PC-3 (cell line): ENCODE measurements at regions not wholly inside any gene's neighbourhood (a gene's known extent, or its start where the extent isn't known, plus 50 kb on each side); places are given as distances from the start of the nearest gene placed in this dataset.

Experiments
- ATAC-seq: fragments of 200-7000 bp; cut with Tn5 transposase; 2 replicates; pipeline ENCODE4 v1.9.1; 2020; ENCODE audit warnings: mild to moderate bottlenecking, moderate library complexity
- BruUV-seq: library from RNA; stranded (reverse); fragments of 400-500 nt; replicated peaks from 2 replicates; lab custom pipeline; 2021; lab: Mats Ljungman, UMichigan
- CTCF ChIA-PET: fragments of 300-600 bp; sonication (Branson Sonifier 250); formaldehyde crosslinking; loops from one replicate; lab custom pipeline; 2022; ENCODE audit warnings: antibody characterized with exemption; lab: Charles Lee
- POLR2A ChIA-PET: fragments of 300-600 bp; sonication (Branson Sonifier 250); formaldehyde crosslinking; loops from one replicate; lab custom pipeline; 2022; ENCODE audit warnings: antibody characterized with exemption; ENCODE audit not compliant: unreplicated experiment; lab: Charles Lee
- DNase-seq: peaks from one replicate; pipeline ENCODE4 v3.0.0-alpha.2; 2015
- H2AFZ ChIP-seq: fragments of 300-600 bp; sonication (generic); 2 replicates; pipeline ENCODE4 v1.6.0; 2016; ENCODE audit warnings: antibody characterized with exemption, low read length
- H3F3A ChIP-seq: fragments of 300-600 bp; sonication (generic); one replicate; pipeline ENCODE4 v1.6.0; 2017; ENCODE audit warnings: antibody characterized with exemption, low read length, control low read depth, mild to moderate bottlenecking; ENCODE audit not compliant: unreplicated experiment
- H3K27ac ChIP-seq: fragments of 300-600 bp; sonication (generic); 2 replicates; pipeline ENCODE4 v1.5.1; 2016; ENCODE audit warnings: mild to moderate bottlenecking, low read length
- H3K27me3 ChIP-seq: fragments of 300-600 bp; sonication (generic); 2 replicates; pipeline ENCODE4 v1.6.1; 2016; ENCODE audit warnings: low read length, mixed read lengths
- H3K36me3 ChIP-seq: fragments of 300-600 bp; sonication (generic); 2 replicates; pipeline ENCODE4 v1.6.1; 2016; ENCODE audit warnings: low read depth, mixed run types, low read length, mixed read lengths
- H3K4me1 ChIP-seq: fragments of 300-600 bp; sonication (generic); 2 replicates; pipeline ENCODE4 v1.5.1; 2016; ENCODE audit warnings: low read length; ENCODE audit not compliant: insufficient read depth
- H3K4me2 ChIP-seq: fragments of 300-600 bp; sonication (generic); 2 replicates; pipeline ENCODE4 v1.6.0; 2016; ENCODE audit warnings: low read length
- H3K4me3 ChIP-seq: fragments of 300-600 bp; sonication (generic); 2 replicates; pipeline ENCODE4 v1.5.1; 2016; ENCODE audit warnings: mild to moderate bottlenecking, low read length, mixed read lengths
- H3K79me2 ChIP-seq: fragments of 300-600 bp; sonication (generic); 2 replicates; pipeline ENCODE4 v1.6.1; 2017; ENCODE audit warnings: low read length, mixed read lengths
- H3K9ac ChIP-seq: fragments of 300-600 bp; sonication (generic); 2 replicates; pipeline ENCODE4 v1.6.0; 2016; ENCODE audit warnings: mild to moderate bottlenecking, low read length
- H3K9me2 ChIP-seq: fragments of 300-600 bp; sonication (generic); replicated peaks from 2 replicates; pipeline ENCODE4 v1.6.1; 2016; ENCODE audit warnings: mixed run types, low read length, mixed read lengths
- H3K9me3 ChIP-seq: fragments of 300-600 bp; sonication (generic); 2 replicates; pipeline ENCODE4 v1.6.1; 2016; ENCODE audit warnings: low read length, mixed read lengths
- H4K20me1 ChIP-seq: fragments of 300-600 bp; sonication (generic); 2 replicates; pipeline ENCODE4 v1.6.1; 2016; ENCODE audit warnings: low read length, mixed read lengths
- EZH2 ChIP-seq: fragments of 300-600 bp; sonication (generic); IDR thresholded peaks from one replicate; pipeline ENCODE4 v1.6.1; 2017; ENCODE audit warnings: antibody characterized with exemption, mild to moderate bottlenecking, low read length; ENCODE audit not compliant: unreplicated experiment
- EZH2phosphoT487 ChIP-seq: fragments of 300-600 bp; sonication (generic); IDR thresholded peaks from 2 replicates; pipeline ENCODE4 v1.6.1; 2018; ENCODE audit warnings: mild to moderate bottlenecking, antibody characterized with exemption, low read length, borderline replicate concordance
- intact Hi-C: fragments of 100-400 bp; cut with micrococcal nuclease; formaldehyde crosslinking; loops from 2 replicates; pipeline ENCODE4 v1.9.0; 2023
- TF ChIP-seq, protein P1 (sequence below): fragments of 300-600 bp; sonication (generic); conservative IDR thresholded peaks from 2 replicates; pipeline ENCODE4 v1.5.1; 2017; ENCODE audit warnings: antibody characterized with exemption, low read depth, mild to moderate bottlenecking, low read length

- H3K36me3 ChIP-seq = no peaks in the 10 kb centered on the region
- TF ChIP-seq, protein P1, sequence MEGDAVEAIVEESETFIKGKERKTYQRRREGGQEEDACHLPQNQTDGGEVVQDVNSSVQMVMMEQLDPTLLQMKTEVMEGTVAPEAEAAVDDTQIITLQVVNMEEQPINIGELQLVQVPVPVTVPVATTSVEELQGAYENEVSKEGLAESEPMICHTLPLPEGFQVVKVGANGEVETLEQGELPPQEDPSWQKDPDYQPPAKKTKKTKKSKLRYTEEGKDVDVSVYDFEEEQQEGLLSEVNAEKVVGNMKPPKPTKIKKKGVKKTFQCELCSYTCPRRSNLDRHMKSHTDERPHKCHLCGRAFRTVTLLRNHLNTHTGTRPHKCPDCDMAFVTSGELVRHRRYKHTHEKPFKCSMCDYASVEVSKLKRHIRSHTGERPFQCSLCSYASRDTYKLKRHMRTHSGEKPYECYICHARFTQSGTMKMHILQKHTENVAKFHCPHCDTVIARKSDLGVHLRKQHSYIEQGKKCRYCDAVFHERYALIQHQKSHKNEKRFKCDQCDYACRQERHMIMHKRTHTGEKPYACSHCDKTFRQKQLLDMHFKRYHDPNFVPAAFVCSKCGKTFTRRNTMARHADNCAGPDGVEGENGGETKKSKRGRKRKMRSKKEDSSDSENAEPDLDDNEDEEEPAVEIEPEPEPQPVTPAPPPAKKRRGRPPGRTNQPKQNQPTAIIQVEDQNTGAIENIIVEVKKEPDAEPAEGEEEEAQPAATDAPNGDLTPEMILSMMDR = no peak
- no peak for TF ChIP-seq EZH2phosphoT487
- no peak for TF ChIP-seq EZH2
- DNase-seq (no peak), ATAC-seq (no peak)
- POLR2A ChIA-PET = no interaction called here
- H3K27ac ChIP-seq = no peak overlapping the region
- no peak overlapping the region for H3K4me3 ChIP-seq
- H3K4me2 ChIP-seq = no peak overlapping the region
- H3F3A ChIP-seq = no peaks in the 10 kb centered on the region
- no peaks in the 10 kb centered on the region for H3K9me3 ChIP-seq
- H2AFZ ChIP-seq = no peak overlapping the region
- no peaks in the 10 kb centered on the region for H3K9me2 ChIP-seq
- no peaks in the 10 kb centered on the region for H3K79me2 ChIP-seq
- H3K9ac ChIP-seq = no peak overlapping the region
- no peaks in the 10 kb centered on the region for H3K27me3 ChIP-seq
- no TSS peak for BruUV-seq
- CTCF ChIA-PET = no interaction called here
- H4K20me1 ChIP-seq = no peaks in the 10 kb centered on the region
- intact Hi-C loops = no loop called here
- no peaks in the 10 kb centered on the region for H3K4me1 ChIP-seq
Observed at GRCh38 chr19:28405346-28405742, 807.6 kb downstream of the UQCRFS1 start.

DNA sequence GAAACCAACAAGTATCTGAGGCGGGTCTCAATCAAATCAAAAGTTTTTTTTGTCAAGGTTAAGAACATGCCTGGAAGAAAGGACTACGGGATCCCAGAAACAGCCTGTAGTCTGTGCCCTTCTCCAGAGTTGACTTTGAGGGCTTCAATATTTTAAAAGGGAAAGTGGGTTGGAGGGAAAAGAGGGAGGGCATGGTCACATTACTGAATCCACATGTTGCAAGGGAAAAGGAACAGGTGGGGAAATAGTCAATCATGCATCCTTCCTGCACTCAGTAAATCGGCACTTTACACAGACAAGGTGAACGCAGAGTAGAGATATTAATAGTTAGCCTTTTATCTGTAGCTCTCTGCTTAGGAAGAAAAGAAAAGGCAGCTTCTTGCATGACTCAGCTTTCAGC, 808.5 kb downstream of the UQCRFS1 start:
- TF ChIP-seq, protein P1 = no peak
- TF ChIP-seq EZH2phosphoT487 (no peak), EZH2 (no peak)
- BruUV-seq = no TSS peak
- Histone ChIP-seq H3K4me1 (no peaks in the 10 kb centered on the region), H3K79me2 (no peaks in the 10 kb centered on the region), H3K36me3 (no peaks in the 10 kb centered on the region), H3K4me2 (no peak overlapping the region), H3K4me3 (no peak overlapping the region), H3K27me3 (no peaks in the 10 kb centered on the region), H3K9me3 (no peaks in the 10 kb centered on the region), H4K20me1 (no peaks in the 10 kb centered on the region), H3K9ac (no peak overlapping the region), H3K9me2 (no peaks in the 10 kb centered on the region), H3F3A (no peaks in the 10 kb centered on the region), H3K27ac (no peak overlapping the region), H2AFZ (no peak overlapping the region)
- CTCF ChIA-PET = no interaction called here
- intact Hi-C loops = no loop called here
- ATAC-seq = no peak
- DNase-seq = no peak
- POLR2A ChIA-PET = no interaction called here

DNA sequence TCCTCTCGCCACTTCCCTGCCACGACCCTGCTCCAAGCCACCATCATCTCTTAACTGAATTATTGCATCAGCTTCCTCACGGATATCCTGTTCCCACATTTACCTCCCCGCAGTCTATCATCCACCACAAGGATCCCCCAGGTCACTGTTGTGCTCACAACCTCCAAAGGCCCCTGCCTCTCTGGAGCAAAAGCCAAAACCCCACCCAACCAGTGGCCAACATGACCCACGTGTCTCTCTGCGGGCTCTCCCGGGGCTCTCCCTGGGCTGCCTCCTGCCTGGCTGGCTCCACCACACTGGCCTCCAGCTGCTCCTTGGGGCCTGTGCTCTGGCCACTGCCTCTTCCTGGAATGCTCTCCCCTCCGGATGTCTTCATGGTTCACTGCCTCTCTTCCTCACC, 809.3 kb downstream of the UQCRFS1 start:
- no peak overlapping the region for H3K4me2 ChIP-seq
- no peak for ATAC-seq
- H3K27ac ChIP-seq = no peak overlapping the region
- CTCF ChIA-PET = no interaction called here
- H3K4me3 ChIP-seq = no peak overlapping the region
- DNase-seq = no peak
- H3K36me3 ChIP-seq = no peaks in the 10 kb centered on the region
- H3K4me1 ChIP-seq = no peaks in the 10 kb centered on the region
- POLR2A ChIA-PET = no interaction called here
- intact Hi-C loops = no loop called here
- TF ChIP-seq EZH2phosphoT487 = no peak
- TF ChIP-seq, protein P1 = no peak
- no peak for TF ChIP-seq EZH2
- no peaks in the 10 kb centered on the region for H3K79me2 ChIP-seq
- BruUV-seq = no TSS peak
- H2AFZ ChIP-seq = no peak overlapping the region
- no peaks in the 10 kb centered on the region for H3K9me3 ChIP-seq
- H3K27me3 ChIP-seq = no peaks in the 10 kb centered on the region
- no peaks in the 10 kb centered on the region for H4K20me1 ChIP-seq
- no peaks in the 10 kb centered on the region for H3K9me2 ChIP-seq
- no peaks in the 10 kb centered on the region for H3F3A ChIP-seq
- H3K9ac ChIP-seq = no peak overlapping the region
